ENCODE measurements at regions not wholly inside any gene's neighbourhood (a gene's known extent, or its start where the extent isn't known, plus 50 kb on each side); places are given as distances from the start of the nearest gene placed in this dataset.
"Not testable (repeated sequence)": the region's sequence is repeated elsewhere in the genome, so short reads cannot be mapped to it uniquely, and the experiment has no call there.

DNA sequence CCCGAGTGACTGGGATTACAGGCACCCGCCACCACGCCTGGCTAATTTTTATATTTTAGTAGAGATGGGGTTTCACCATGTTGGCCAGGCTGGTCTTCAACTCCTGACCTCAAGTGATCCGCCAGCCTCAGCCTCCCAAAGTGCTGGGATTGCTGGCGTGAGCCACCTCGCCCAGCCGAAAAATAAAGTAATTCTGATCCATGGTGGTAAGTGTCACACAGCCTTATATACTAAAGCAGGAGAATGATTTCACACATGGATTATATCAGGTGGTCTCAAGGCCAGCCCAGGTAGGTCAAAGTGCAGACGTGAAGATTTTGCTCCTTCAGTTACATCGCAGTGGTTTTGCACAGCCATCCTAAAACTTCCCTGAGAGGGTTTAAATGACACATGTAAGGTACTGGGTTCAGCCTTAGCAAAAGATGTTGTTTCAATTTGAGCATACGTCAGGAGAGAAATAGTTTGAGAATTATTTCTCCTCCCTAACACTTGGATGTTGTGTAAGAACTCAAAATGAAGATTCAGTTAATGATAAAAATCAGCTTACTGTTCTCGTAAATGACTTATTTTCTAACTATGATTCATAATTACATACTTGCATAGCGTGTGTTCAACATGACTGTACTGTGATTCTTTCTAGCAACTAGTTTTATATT is 93.0 kb upstream of the SLC39A10 start:
- H3K36me3 ChIP-seq (ENCODE audit: control insufficient read depth, insufficient read depth, low read length), result no peaks in the 10 kb centered on the region
- H3K27me3 ChIP-seq (ENCODE audit: control insufficient read depth, insufficient read depth, low read length), result no peaks in the 10 kb centered on the region
- H3K4me3 ChIP-seq (ENCODE audit: low read length), result no peak overlapping the region
- H3K9ac ChIP-seq (ENCODE audit: low read length), result no peak overlapping the region
- no peaks in the 10 kb centered on the region for H3K4me1 ChIP-seq (ENCODE audit: control insufficient read depth, insufficient read depth, low read length)
- no peak overlapping the region for H3K27ac ChIP-seq (ENCODE audit: low read depth, low read length)

DNA sequence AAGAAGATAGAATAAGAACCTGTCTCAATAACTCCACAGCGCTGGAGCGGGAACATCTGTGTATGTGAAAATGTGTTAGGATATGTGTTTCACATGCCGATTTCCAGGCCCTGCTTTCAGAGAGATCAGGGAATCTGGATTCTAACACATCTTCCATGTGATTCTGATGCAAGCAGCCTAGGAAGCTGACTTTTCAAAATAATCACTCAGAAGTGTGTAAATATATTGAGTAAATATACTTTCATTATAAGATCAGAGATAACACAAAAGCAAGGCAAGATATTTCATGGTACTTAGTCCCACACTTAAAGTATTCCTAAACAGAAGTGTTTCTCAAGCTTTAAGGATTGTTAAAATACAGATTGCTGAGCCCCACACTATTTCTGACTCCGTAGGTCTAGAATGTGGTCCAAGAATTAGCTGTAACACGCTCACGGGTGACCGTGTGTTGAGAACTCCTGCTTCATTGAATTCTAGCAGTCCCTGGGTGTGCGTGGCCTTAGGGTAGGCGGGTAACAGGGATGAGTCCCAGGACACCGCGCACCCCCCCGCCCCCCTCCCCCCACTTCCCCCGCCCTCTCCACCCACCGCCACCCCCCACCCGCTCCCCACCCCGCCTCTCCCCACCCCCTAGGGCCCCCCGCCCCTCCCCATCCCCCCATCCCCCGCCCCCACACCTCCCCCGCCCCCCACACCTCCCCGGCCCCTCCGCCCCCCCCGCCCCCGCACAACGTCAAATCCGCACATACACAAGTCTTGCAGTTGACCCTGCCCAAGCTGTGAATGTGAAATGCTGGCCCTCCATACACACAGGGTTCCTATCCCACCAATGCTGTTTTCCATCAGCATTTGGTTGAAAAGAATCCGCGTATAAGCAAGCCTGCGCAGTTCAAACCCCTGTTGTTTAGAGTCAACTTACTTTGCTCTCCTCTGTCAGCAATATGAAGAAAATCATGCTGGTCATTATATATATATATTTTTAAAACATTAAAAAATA is 94.2 kb upstream of the SLC39A10 start:
- H3K27ac ChIP-seq (ENCODE audit: low read depth, low read length), result no peak overlapping the region
- H3K9ac ChIP-seq (ENCODE audit: low read length), result no peak overlapping the region
- H3K4me3 ChIP-seq (ENCODE audit: low read length), result no peak overlapping the region
- no peaks in the 10 kb centered on the region for H3K36me3 ChIP-seq (ENCODE audit: control insufficient read depth, insufficient read depth, low read length)
- no peaks in the 10 kb centered on the region for H3K4me1 ChIP-seq (ENCODE audit: control insufficient read depth, insufficient read depth, low read length)
- no peaks in the 10 kb centered on the region for H3K27me3 ChIP-seq (ENCODE audit: control insufficient read depth, insufficient read depth, low read length)

DNA sequence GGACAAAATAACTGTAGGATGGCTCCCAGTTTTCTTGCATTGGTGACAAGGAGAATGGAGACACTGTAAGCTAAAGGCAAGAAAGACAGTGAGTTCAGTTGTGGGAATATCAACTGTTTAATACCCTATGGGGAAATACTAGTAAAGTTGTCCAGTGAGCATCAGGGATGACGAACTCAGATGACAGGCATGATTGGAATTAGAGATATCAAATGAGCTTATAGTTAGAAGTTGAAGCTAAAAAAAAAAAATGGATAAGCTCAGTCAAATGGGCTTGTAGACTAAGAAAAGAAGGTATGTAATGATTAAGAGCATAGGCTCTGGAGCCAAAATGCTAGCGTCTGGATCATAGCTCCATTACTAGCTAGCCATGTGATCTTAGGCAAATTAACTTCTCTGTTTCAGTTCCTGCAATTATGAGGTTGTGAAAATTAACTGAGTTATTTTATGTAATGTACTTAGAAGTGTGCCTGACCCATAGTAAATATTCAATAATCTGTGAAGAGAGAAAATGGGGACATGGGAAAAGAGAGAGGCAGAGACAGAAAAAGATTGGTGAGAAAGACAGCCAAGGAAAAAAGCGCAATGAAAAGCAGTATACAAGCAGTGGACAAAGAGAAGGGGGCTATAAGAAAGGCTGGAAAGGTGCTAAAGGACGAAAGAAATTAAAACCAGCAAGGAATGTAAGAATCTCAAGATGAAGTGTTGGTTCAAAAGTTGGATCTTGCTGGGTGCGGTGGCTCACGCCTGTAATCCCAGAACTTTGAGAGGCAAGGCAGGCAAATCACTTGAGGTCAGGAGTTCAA is 95.7 kb upstream of the SLC39A10 start:
- no peaks in the 10 kb centered on the region for H3K4me1 ChIP-seq (ENCODE audit: control insufficient read depth, insufficient read depth, low read length)
- H3K9ac ChIP-seq (ENCODE audit: low read length), result peak overlapping the region; percentile 21
- H3K36me3 ChIP-seq (ENCODE audit: control insufficient read depth, insufficient read depth, low read length), result no peaks in the 10 kb centered on the region
- H3K27me3 ChIP-seq (ENCODE audit: control insufficient read depth, insufficient read depth, low read length), result no peaks in the 10 kb centered on the region
- no peak overlapping the region for H3K4me3 ChIP-seq (ENCODE audit: low read length)
- no peak overlapping the region for H3K27ac ChIP-seq (ENCODE audit: low read depth, low read length)

DNA sequence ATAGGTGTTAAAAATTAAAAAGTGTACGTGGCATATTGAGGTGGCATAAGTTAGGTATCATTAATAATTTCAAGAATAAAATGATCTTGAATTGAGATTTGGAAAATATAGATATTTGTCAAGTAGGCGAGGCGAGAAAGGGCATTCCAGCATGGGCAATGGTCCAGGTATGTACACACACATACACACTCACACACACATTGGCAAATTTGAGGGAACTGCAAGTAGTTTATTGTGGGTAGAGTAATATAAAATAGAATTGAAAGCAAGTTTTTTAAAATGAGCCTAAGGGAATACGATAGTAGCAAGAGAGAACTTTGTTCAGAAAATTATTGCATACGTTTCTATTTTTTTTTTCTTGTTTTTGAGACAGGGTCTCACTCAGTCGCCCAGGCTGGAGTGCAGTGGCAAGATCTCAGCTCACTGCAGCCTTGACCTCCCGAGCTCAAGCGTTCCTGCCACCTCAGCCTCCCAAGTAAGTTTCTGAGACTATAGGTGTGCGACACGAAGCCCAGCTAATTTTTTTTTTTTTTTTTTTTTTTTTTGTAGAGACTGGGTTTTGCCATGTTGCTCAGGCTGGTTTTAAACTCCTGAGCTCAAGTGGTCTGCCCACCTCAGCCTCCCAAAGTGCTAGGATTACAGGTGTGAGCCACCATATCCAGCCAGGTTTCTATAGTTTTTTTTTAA is 96.7 kb upstream of the SLC39A10 start:
- H3K4me3 ChIP-seq (ENCODE audit: low read length), result no peak overlapping the region
- no peak overlapping the region for H3K27ac ChIP-seq (ENCODE audit: low read depth, low read length)
- H3K9ac ChIP-seq (ENCODE audit: low read length), result no peak overlapping the region
- no peaks in the 10 kb centered on the region for H3K27me3 ChIP-seq (ENCODE audit: control insufficient read depth, insufficient read depth, low read length)
- H3K4me1 ChIP-seq (ENCODE audit: control insufficient read depth, insufficient read depth, low read length), result no peaks in the 10 kb centered on the region
- H3K36me3 ChIP-seq (ENCODE audit: control insufficient read depth, insufficient read depth, low read length), result no peaks in the 10 kb centered on the region

DNA sequence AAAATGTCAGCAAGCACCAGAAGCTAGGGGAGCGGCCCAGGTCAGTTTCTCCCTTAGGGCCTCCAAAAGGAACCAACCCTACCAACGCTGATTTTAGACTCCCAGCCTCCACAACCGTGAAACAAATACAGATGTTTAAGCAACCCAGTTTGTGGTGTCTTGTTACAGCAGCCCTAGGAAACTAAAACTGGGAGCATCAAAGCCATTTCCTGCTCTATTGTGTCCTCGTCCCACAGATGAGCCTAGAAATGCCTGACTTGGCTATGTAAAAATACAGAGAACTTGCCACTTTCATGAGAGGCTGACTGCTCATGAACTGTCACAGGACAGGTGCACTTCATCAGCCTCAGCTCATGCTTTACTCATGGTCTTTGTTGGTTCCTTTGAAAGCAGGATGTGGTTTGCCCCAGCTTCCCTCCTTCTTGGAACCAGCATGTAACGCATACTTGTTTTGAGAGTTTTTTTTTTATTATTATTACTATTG is 97.6 kb upstream of the SLC39A10 start:
- Histone ChIP-seq H3K27ac (ENCODE audit: low read depth, low read length) (no peak overlapping the region), H3K9ac (ENCODE audit: low read length) (no peak overlapping the region), H3K4me3 (ENCODE audit: low read length) (no peak overlapping the region), H3K4me1 (ENCODE audit: control insufficient read depth, insufficient read depth, low read length) (no peaks in the 10 kb centered on the region), H3K36me3 (ENCODE audit: control insufficient read depth, insufficient read depth, low read length) (no peaks in the 10 kb centered on the region), H3K27me3 (ENCODE audit: control insufficient read depth, insufficient read depth, low read length) (no peaks in the 10 kb centered on the region)

DNA sequence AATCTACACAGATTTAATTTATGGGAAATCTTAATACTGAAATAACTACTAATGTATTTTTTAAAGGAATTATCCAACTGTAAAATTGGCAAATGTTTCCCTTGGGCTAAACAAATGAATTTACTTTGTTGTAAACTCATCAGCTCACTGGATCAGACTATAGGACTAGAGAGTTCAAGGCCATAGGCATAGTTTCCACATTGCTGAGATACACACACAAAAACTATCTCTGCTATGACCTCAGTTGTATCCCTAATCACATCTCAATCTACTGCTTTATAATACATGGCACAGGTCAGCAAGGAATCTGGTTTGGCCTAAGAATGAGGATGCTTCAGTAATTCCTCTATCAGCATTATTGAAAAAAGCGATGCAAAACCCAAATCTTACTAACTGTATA is 101.1 kb upstream of the SLC39A10 start:
- no peaks in the 10 kb centered on the region for H3K4me1 ChIP-seq (ENCODE audit: control insufficient read depth, insufficient read depth, low read length)
- H3K36me3 ChIP-seq (ENCODE audit: control insufficient read depth, insufficient read depth, low read length), result no peaks in the 10 kb centered on the region
- H3K4me3 ChIP-seq (ENCODE audit: low read length), result no peak overlapping the region
- H3K27ac ChIP-seq (ENCODE audit: low read depth, low read length), result no peak overlapping the region
- no peaks in the 10 kb centered on the region for H3K27me3 ChIP-seq (ENCODE audit: control insufficient read depth, insufficient read depth, low read length)
- no peak overlapping the region for H3K9ac ChIP-seq (ENCODE audit: low read length)

DNA sequence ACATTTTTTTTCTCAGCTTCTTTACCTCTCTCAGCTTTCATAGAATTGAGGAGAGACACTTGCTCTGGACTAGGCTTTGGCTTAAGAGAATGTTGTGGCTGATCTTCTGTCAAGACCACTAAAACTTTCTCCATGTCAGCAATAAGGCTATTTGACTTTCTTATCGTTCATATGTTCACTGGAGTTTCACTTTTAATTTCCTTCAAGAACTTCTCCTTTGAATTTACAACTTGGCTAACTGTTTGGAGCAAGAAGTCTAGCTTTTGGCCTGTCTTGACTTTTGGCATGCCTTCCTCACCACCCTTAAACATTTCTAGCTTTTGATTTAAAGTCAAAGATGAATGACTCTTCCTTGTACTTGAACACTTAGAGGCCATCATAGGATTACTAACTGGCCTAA is 104.4 kb upstream of the SLC39A10 start:
- H3K36me3 ChIP-seq (ENCODE audit: control insufficient read depth, insufficient read depth, low read length), result no peaks in the 10 kb centered on the region
- H3K4me1 ChIP-seq (ENCODE audit: control insufficient read depth, insufficient read depth, low read length), result no peaks in the 10 kb centered on the region
- H3K4me3 ChIP-seq (ENCODE audit: low read length), result no peak overlapping the region
- no peak overlapping the region for H3K9ac ChIP-seq (ENCODE audit: low read length)
- no peak overlapping the region for H3K27ac ChIP-seq (ENCODE audit: low read depth, low read length)
- no peaks in the 10 kb centered on the region for H3K27me3 ChIP-seq (ENCODE audit: control insufficient read depth, insufficient read depth, low read length)

DNA sequence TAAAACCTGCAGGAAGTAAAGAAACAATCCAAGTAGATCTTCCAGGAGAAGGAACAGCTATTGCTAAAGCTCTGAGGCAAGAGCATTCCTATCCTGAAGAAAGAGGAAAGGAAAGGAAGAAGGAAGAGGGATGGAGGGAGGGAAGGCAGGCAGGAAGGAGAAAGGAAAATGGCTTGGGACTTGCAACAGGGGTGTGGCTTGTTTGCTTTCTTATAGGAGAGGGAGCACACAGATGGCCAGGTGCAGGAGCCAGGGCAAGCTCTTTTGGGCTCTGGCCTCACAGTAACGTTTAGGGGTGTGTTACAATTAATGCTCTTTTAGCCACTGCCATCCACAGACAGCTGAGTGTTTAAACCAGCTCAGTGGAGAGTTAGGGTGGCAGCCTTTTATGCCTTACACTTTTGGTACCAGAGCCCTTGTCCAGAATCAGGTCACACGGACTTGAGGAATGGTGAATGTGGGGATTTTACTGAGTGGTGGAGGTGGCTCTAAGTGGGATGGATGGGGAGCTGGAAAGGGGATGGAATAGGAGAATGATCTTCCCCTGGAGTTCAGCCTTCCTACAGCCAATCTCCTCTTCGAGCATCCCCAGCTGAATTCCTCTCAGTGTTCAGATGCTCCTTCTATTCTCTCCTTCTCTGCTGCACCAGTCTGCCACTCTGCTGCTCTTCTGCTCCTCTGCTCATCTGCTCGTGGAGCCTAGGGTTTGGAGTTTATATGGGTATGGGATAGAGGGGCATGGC is 108.7 kb upstream of the SLC39A10 start:
- Histone ChIP-seq H3K4me3 (ENCODE audit: low read length) (no peak overlapping the region), H3K4me1 (ENCODE audit: control insufficient read depth, insufficient read depth, low read length) (no peaks in the 10 kb centered on the region), H3K36me3 (ENCODE audit: control insufficient read depth, insufficient read depth, low read length) (no peaks in the 10 kb centered on the region), H3K27ac (ENCODE audit: low read depth, low read length) (no peak overlapping the region), H3K27me3 (ENCODE audit: control insufficient read depth, insufficient read depth, low read length) (no peaks in the 10 kb centered on the region), H3K9ac (ENCODE audit: low read length) (no peak overlapping the region)

DNA sequence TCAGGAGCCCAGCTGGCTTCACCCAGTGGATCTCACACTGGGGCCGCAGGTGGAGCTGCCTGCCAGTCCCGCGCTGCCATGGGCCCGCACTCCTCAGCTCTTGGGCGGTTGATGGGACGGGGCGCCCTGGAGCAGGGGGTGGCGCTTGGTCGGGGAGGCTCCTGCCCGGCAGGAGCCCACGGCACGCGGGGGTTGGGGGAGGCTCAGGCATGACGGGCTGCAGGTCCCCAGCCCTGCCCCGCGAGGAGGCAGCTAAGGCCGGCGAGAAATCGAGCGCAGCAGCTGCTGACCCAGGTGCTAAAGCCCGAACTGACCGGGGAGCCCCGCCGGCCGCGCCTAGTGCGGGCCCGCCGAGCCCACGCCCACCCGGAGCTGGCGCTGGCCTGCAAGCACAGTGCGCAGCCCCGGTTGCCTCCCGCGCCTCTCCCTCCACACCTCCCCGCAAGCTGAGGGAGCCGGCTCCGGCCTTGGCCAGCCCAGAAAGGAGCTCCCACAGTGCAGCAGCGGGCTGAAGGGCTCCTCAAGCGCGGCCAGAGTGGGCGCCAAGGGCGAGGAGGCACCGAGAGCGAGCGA is 109.7 kb upstream of the SLC39A10 start:
- H3K9ac ChIP-seq (ENCODE audit: low read length); H3K36me3 ChIP-seq (ENCODE audit: control insufficient read depth, insufficient read depth, low read length); H3K27ac ChIP-seq (ENCODE audit: low read depth, low read length); H3K4me1 ChIP-seq (ENCODE audit: control insufficient read depth, insufficient read depth, low read length); H3K27me3 ChIP-seq (ENCODE audit: control insufficient read depth, insufficient read depth, low read length); H3K4me3 ChIP-seq (ENCODE audit: low read length): not testable (repeated sequence)

DNA sequence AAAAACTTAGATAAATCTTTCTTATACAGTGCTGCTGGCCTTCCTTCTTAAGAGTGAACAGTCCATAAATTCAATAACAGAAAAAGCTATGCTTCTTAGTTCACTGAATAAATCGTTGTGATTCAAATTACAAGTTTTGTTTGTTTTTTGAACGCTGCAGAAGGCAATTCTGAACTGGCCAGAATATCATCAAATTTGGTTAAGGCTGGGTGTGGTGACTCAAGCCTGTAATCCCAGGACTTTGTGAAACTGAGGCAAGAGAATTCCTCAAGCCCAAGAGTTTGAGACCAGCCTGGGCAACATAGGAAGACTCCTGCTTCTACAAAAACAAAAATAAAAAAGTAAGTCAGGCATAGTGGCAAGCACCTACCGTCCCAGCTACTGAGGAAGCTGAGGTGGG is 111.2 kb upstream of the SLC39A10 start:
- Histone ChIP-seq H3K4me1 (ENCODE audit: control insufficient read depth, insufficient read depth, low read length) (no peaks in the 10 kb centered on the region), H3K27ac (ENCODE audit: low read depth, low read length) (no peak overlapping the region), H3K27me3 (ENCODE audit: control insufficient read depth, insufficient read depth, low read length) (no peaks in the 10 kb centered on the region), H3K36me3 (ENCODE audit: control insufficient read depth, insufficient read depth, low read length) (no peaks in the 10 kb centered on the region), H3K4me3 (ENCODE audit: low read length) (no peak overlapping the region), H3K9ac (ENCODE audit: low read length) (no peak overlapping the region)
